ENCODE measurements at regions not wholly inside any gene's neighbourhood (a gene's known extent, or its start where the extent isn't known, plus 50 kb on each side); places are given as distances from the start of the nearest gene placed in this dataset.

DNA sequence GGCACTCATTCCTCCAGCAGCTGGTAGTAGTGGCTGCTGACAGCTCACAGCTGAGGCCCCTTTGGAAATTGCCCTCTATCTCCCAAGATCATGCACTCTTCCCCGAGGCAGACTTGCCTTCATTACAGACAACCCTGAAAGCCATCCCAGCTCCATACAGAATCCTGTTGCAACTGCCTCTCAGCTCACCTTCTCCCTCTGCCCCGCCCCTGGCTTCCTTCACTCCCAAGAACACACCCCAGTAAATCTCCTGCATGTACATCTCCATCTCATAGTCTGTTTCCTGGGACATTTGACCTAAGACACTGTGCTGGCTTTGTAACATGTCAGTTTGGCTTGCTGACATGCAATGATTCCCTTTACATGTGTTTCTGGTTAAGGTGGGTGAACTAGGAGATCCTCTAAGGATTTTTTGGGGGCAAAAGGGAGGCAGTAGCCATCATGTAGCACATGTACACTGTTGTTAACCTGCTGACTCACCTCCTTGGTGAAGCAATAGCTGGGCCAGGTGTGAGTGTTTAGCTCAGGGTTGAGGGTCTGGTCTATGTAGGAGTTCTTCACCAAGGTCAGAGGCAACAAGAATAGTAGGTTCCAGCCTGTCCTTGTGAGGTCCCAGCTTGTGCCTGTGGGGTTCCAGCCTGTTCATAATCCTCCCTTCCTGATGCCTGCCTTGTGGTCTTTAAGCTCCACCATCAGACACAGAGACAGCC is 179.6 kb downstream of the CSNK2A3 start:
- no peak for FAIRE-seq

DNA sequence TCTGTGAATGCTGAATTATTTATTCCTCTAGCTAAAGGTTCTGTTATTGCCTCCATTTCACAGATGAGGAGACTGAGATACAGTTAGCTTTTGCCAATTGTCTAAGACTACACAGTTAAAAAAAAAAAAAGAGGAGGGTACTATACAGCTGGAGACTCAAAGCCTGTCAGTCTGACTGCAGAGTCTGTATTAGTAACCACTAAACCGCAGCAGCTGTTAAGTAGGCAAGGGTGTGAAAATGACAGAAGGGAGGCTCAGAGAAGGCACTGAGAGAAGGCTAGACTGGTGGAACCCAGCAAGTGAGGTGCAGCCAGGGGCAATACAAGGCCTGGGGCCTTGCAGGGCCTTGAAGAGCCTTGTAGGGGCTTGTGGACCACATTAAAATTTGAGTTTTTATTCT is 181.2 kb downstream of the CSNK2A3 start:
- no peak for FAIRE-seq

DNA sequence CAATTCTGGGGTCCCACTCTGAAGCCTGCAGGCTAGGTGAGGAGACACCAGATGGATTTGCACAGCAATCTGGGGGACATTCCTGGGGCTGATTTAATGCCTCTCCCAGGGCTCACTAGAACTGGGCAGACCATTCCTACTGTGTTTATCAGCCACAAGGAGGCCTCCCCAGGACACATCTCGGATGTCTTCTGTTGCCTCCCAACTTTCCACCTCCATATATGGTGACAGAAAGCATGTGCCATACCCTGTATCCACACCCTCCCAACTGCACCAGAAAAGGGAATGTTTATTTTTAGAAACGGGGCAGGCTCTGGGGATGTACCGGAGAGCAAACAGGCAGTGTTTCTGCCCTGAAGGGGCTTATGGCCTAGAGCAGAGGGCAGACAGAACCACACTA is 181.8 kb downstream of the CSNK2A3 start:
- no peak for FAIRE-seq

DNA sequence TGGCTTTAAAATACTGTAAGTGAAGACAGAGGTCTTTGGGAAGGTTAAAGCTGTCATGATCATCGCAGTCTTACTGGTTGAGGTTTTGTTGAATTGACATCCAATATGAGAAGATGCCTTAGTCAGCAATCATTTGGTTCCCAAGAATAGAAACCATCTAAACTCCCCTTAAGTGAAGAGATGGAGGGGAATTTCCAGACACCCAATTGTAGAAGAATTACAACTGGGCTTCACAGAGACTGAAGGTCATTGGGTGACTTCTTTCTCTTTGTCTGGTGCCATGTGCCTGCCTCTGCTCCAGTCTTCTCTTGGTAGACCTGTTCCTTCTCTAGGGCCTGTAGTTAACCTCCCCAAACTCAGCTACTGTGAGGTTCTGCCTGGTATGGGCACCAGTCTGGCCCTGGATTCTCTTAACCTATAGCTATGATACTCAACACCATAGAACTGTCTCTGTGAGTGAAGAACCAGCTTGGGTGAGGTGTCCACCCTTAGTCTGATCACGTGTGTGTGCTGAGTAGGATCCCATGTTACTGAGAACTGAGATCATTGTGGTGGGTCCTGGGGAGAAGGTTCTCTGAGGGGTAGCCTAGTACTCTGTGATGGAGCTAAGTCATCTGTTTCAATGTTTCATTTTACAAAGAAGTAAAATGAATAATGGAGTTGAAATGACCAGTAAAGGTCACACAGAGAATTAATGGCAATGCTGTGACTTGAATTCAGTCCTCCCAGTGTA is 182.5 kb downstream of the CSNK2A3 start:
- FAIRE-seq = no peak

DNA sequence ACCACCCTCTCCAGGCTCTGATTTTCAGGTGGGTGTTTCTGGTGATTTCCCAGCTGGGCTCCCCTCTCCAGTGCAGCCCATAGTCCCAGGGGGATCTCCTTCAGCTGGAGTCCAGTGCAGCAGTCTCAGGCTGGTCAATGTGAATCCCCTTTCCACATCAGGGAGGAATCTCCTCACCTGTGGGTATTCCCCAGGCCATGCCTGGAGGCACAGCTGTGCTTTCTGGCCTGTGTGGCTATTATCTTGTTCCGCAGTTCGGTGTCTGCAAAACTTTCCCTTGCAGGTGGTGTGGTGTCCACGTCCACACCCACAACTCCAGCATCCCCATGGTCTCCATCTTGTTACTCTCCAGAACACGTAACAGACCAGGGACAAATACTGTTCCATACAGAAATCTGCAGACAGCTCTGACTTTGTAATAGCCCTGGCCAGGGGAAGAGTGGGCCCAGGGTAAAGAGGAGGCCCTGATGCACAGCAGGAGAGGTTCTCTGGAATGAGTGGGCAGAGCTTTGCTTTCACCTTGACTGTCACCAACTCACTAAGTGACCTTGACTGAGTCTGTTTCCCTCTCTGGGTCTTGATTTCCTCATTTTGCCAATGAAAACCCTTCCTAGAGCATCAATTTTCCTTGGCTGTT is 183.2 kb downstream of the CSNK2A3 start:
- no peak for FAIRE-seq

DNA sequence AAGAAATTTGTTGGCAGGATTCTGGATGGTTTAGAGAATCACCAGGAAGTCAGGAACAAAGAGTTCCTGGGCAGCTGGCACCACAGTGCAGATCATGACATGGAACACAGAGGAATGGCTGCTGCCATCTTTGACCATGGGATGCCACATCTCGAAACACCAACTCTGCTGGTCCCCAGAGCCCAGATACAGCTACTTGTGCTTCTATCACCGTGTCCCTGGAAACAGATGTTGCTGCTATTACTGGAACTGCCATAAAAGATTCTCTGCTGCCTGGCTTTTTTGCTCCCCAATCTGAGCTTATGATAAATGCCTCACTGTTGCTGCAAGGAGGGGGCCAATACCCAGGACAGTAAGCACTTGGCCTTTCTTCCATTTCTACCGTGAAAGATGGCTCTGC is 185.2 kb downstream of the CSNK2A3 start:
- FAIRE-seq = no peak

DNA sequence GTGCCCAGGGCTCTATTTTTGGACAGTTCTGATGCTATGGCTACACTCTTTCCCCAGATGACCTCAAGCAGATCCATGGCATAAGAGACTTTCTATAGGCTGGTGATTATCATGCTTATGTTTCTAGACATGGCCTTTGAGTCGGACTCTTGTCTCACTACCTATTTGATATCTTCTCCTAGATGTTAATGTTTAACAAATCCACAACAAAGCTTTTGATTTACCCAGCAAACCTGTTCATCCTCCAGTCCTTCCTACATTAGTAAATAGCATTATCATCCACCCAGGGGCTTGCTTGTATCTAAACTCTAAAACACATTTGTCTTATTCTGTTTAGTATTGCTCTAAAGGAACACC is 188.7 kb downstream of the CSNK2A3 start:
- no peak for FAIRE-seq

DNA sequence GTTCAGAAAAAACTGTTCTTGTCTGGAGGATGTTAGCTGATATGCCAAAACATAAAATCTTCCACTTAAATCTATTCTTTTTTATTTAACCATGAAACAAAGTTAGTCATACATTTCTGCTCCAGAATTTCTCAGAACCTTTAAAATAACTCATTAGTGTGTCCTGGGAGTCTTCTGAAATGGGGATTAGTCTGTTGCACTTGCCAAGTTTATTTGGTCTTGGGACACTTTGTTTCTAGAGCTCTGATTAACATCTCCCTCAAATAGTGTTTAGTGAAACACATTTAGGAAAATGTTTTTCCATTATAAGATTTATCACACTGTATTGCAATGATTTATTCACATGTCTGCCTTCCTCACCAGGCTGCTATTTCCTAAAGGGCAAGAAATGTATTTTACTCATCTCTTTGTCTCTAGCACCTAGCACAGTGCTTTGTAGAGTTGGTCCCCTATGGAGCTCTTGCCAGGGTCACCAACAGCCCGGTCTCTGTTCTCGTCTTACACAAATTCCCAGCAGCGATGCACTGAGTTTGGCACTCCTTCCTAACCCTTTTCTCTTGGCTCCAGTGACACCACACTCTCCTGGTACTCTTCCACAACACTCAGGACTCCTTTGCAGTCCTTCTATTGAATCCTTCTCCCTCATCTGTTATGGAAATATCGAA is 189.2 kb downstream of the CSNK2A3 start:
- no peak for FAIRE-seq

DNA sequence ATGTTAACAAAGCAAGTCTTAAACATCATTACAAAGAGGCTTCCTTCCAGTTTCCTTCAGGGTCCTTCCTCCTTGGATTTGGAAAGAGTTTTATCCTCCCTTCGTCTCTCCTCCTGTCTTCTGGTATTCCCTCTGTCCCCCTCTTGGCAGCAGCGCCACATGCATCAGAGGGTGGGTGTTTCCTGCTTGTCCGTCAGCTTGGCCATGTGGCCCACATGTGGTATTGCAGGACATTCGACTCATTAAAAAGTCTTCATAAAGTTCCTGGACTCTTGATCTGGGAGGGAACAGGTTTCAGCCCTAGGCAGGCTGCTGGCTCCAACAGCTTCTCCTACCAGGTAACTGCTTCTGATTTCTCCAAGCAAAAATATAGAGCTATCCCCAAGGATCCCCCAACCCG is 189.8 kb downstream of the CSNK2A3 start:
- no peak for FAIRE-seq

DNA sequence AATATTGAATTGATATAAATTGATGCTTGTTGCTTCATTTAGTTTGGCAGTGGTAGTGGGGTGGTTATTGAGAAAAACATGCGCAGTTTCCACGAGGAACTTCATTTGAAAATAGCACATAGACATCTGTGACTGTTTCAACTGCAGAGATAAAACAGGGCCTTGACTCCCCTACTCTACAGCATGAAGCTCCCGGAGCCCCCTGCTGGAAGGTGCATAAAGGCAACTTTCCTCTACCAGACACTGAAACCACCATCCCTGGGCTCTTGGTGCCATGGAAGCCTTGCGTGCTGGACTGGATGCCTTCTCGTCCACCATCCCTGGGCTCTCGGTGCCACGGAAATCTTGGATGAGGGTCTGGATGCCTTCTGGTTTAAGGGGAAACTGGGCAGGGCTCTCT is 195.9 kb downstream of the CSNK2A3 start:
- FAIRE-seq = no peak

DNA sequence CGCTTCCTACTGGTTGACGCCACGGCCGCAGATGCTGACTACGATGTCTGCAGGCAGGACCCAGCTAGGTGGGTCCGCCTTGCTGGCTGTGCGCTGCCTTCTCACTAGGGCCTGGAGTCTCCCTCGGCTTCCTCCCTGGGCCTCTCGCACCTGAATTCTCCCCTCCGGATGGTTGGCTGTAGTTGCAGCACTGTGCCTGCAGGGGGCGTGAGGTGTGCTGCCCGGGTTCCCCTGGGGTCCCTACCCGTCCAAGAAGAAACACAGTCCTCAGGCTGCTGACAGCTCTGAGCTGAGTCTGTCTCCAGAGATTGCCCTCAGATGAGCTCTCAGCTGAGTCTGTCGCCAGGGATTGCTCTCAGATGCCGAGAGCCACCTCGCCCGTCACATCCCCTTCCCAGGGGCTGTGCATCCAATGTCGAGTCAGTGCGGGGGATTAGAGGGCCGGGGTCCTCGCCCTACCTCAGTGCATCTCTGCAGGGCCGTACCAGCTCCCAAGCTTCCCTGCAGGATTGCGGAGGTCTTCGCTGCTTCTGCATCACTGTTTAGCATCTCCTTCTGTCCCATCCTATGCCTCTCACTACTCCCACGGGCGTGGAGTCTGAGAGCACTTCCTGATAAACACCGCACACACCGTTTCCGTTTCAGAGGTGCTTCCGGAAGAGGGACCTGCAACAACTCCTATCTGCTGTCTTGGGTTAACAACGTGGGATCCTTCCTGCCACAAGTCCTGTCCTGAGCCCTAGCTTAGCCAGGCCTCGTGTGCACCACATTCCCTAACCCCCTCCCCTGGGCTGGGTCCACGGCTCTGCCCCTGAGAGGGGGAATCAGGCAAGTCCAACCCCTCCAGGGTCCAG is 196.9 kb downstream of the CSNK2A3 start:
- no peak for FAIRE-seq

DNA sequence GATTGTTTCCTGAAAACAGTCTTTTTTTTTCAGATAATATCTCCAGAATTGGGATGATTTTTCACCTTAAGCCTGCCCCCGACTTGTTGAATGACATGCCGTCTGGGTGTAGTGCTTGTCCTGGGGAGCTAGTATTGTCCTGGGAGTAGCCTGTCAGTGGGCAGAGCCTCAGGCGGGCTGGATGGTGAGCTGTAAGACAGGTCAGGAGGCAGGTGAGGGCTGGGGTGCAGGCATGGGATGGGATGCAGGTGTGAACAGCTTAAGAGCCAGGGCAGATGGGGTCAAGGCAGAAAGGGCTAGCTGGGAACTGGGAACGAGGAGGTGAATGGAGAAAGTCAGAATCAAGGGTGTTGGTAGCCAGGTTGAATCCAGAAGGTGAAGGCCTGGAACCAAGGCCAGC is 200.2 kb downstream of the CSNK2A3 start:
- FAIRE-seq = no peak

DNA sequence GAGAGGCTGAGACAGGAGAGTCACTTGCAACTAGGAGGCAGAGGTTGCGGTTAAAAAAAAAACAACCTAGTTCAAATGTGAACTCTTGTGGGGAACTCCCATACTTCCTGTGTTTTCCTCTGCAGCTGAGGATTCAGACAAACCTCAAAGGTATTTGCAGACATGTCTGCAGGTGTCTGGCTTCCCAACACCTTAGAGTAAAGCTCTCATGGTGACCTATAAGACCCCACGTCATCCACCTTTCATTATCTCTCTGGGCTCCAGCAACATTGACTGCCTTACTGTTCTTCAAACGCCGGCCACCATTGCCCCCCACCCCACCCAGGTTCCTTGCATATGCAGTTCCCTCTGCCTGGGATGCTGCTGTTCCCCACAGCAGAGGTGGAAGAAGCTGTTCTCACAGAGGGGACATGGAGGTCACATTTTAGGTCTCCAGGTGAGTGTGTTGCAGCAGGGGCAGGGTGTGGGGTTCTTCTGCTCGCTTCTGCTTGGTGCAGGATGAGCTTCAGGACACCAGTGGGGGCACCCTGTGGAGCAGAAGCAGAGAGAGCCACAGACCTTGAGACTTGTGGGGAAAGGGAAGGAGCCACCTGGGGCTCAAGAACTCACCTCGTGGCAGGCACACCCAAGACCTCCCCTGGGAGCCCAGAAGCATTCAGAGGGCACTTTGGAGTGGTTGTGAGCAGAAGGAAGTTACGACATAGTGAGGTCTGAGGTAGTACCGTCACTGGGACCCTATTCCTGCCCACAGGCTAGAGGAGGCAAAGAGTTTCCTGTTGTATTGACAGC is 203.2 kb downstream of the CSNK2A3 start:
- FAIRE-seq = no peak

DNA sequence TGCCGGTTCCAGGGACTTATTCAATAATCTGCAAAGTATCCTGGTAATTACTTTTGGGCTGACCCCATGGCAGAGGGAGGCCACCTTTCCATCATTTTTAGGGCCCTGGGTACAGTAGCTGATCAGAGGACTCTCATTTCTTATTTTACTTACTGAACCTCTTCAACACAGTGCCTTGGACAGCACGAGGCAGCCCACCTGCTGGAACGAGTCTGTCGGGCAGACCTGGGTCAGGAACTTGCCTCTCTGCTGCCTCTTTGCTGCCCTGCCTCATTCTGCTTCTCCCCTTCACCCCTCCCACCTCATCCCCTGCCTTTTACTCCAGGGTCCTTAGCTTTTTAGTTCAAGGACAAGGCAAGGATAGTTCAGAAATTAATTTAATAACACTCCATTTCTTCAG is 204.5 kb downstream of the CSNK2A3 start:
- FAIRE-seq = no peak

DNA sequence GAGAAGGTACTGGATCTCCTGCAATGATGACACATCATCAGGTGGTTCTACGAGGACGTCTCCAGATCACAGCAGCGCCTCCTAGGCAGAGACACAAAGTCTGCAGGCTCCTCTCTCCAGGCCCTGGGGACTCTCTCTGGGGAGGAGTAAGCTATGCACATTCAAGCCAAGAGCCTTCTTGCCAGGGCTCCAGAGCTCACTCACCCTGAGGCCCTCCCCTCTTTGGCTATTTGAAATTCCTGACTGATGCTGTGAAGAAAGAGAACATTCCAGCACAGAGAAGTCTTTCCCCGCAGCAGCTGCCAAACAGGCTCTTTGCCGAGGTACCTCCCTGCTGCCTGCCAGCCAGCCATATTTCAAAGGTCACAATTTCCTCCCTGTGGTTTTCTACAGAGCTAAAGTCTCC is 204.9 kb downstream of the CSNK2A3 start:
- no peak for FAIRE-seq

DNA sequence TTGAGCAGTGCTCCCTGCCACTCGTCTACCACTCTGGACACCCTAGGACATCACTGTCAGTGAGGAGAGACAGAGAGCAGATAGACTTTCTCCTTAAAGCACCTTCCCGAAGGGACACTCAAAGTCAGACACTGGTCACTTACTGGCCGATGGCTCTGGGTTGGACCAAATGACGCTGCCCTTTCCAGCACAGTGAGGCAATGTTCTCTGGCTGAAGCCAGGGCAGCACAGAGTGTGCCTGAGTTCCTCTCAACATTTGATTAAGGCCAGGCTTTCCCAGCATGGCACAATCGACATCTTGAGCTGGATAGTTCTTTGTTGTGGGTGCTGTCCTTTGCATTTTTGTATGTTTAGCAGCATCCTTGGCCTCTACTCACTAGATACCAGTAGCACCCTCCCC is 206.2 kb downstream of the CSNK2A3 start:
- FAIRE-seq = no peak

DNA sequence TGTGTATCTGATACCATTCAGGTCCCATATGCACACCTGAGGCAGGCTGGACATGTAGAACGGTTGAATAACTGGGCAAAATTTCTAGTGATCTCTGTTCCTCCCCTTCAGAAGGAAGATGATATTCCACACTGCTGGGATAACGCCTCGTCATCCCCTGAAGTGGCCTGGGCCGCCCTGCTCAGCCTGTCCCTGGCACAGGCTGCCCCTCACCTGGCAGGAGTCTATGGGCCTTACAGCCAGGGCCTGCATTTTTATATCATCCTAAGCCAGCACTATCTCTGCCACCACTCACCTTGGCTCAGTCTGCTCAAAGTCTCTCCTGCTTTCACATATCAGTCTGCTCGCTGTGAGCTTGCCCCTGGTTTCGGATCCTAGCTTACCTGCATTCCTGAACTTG is 209.2 kb downstream of the CSNK2A3 start:
- FAIRE-seq = no peak

DNA sequence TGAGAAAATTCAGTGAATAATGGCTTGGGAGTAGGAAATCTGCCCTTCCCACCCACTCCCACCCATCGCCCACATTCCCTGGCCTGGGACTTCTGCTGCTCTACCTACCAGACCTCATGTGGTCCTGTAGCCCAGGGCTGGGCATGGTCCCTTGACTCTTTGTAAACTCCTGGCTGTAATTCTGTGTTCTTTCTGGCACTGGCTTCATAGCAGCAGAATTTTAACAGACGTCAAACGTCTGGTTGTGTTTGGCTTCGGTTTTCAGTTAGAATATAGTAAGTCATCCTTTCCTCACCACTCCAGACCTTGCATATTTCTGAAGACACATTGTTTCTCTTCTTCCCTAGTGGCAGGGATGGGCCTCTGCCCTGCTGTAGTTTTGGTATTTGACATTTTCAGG is 210.6 kb downstream of the CSNK2A3 start:
- FAIRE-seq = no peak

DNA sequence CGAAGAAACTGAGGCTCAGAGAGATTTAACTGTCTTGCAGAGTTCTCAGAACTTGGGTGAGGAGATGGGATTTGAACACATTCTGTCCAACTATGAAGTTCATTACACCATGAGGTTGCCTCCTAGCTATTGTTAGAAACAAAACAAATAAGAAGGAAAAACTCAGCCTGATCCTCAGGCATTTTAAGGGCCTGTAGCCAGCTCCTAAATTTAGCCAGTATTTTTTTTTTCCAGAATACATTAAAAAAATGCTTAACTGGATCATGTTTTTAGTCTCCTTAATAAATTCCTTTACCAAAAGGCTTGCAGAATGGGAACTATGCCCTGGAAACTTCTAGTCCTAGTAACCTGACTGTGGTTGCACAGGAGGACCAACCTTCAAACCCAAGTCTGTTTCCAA is 212.0 kb downstream of the CSNK2A3 start:
- FAIRE-seq = no peak

DNA sequence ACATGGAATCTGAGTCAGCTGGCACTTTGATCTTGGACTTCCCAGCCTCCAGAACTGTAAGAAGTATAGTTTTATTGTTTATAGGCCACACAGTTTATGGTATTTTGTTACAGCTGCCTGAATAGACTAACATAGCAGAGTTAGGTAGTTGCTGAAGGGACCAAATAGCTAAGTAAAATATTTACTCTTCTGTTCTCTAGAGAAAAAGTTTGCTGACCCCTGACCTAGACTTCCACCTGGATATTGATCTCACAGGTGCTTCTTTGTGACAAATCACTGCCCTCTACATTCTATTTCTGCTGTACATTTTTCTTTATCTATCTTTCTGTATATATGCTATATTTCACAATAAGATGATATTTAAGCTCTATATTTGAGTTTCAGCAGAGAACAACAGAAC is 212.5 kb downstream of the CSNK2A3 start:
- FAIRE-seq = no peak

DNA sequence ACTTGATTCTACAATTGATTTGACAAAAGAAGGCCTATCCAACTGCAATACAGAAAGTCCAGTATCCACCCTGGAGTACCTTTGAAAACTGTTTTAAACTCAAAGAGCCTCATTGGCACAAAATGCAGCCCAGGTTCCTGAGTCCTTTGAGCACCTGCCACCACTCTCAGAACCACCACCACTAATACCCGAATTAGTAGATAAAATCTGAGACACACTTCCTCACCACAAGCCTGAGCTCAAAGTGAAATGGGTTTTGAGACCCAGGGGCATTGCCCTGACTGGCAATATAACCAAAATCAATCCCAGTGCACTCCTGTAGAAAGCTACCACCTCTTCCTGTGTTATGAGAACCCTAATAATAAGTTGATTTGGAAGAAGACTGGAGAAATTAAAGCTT is 215.7 kb downstream of the CSNK2A3 start:
- FAIRE-seq = no peak

Measured in A204.1 (cell line).